ENCODE measurements at regions not wholly inside any gene's neighbourhood (a gene's known extent, or its start where the extent isn't known, plus 50 kb on each side); places are given as distances from the start of the nearest gene placed in this dataset.
"Not testable (repeated sequence)": the region's sequence is repeated elsewhere in the genome, so short reads cannot be mapped to it uniquely, and the experiment has no call there.

- no peak for DNase-seq (ENCODE audit: low spot score)
Observed at GRCh38 chr20:56724241-56724757, 95.2 kb downstream of the TFAP2C start.

- DNase-seq (ENCODE audit: low spot score) = no peak
Observed at GRCh38 chr20:56730003-56730402, 100.9 kb downstream of the TFAP2C start.

GRCh38 chr20:56730996-56731395 is 101.9 kb downstream of the TFAP2C start:
- peak; percentile 87 for DNase-seq (ENCODE audit: low spot score)

GRCh38 chr20:56731476-56731875 is 102.4 kb downstream of the TFAP2C start:
- no peak for DNase-seq (ENCODE audit: low spot score)

- no peak for DNase-seq (ENCODE audit: low spot score)
Observed at GRCh38 chr20:56733967-56734366, 104.9 kb downstream of the TFAP2C start.

GRCh38 chr20:56735084-56735642 is 106.1 kb downstream of the TFAP2C start:
- DNase-seq (ENCODE audit: low spot score) = peak; percentile 16

GRCh38 chr20:56736285-56736857 is 107.3 kb downstream of the TFAP2C start:
- DNase-seq (ENCODE audit: low spot score) = no peak

- DNase-seq (ENCODE audit: low spot score) = not testable (repeated sequence)
Observed at GRCh38 chr20:56744325-56744821, 115.3 kb downstream of the TFAP2C start.

GRCh38 chr20:56748476-56749377 is 119.6 kb downstream of the TFAP2C start:
- no peak for DNase-seq (ENCODE audit: low spot score)

GRCh38 chr20:56750430-56750829 is 121.3 kb downstream of the TFAP2C start:
- DNase-seq (ENCODE audit: low spot score) = no peak

GRCh38 chr20:56752274-56752673 is 123.2 kb downstream of the TFAP2C start:
- no peak for DNase-seq (ENCODE audit: low spot score)

GRCh38 chr20:56755201-56755600 is 126.1 kb downstream of the TFAP2C start:
- no peak for DNase-seq (ENCODE audit: low spot score)

GRCh38 chr20:56756658-56757057 is 127.6 kb downstream of the TFAP2C start:
- DNase-seq (ENCODE audit: low spot score) = not testable (repeated sequence)

GRCh38 chr20:56758706-56759105 is 129.6 kb downstream of the TFAP2C start:
- DNase-seq (ENCODE audit: low spot score) = no peak

GRCh38 chr20:56759741-56760278 is 130.7 kb downstream of the TFAP2C start:
- no peak for DNase-seq (ENCODE audit: low spot score)

- no peak for DNase-seq (ENCODE audit: low spot score)
Observed at GRCh38 chr20:56760610-56761009, 131.5 kb downstream of the TFAP2C start.

- no peak for DNase-seq (ENCODE audit: low spot score)
Observed at GRCh38 chr20:56761393-56761792, 132.3 kb downstream of the TFAP2C start.

- no peak for DNase-seq (ENCODE audit: low spot score)
Observed at GRCh38 chr20:56762401-56762800, 133.3 kb downstream of the TFAP2C start.

- DNase-seq (ENCODE audit: low spot score) = no peak
Observed at GRCh38 chr20:56762829-56763228, 133.7 kb downstream of the TFAP2C start.

- DNase-seq (ENCODE audit: low spot score) = no peak
Observed at GRCh38 chr20:56764671-56765070, 135.6 kb downstream of the TFAP2C start.

- no peak for DNase-seq (ENCODE audit: low spot score)
Observed at GRCh38 chr20:56765172-56766073, 136.3 kb downstream of the TFAP2C start.

Data from cerebellar cortex (tissue), 1 donor.